WTC11 (cell line): ENCODE measurements at regions not wholly inside any gene's neighbourhood (a gene's known extent, or its start where the extent isn't known, plus 50 kb on each side); places are given as distances from the start of the nearest gene placed in this dataset.

Experiments
- ATAC-seq: fragments of 200-7000 bp; cut with Tn5 transposase; 2 replicates; pipeline ENCODE4 v1.10.0; 2021; ENCODE audit warnings: mild to moderate bottlenecking, moderate library complexity
- CTCF ChIA-PET: fragments of 300-600 bp; sonication (Branson Sonifier 250); formaldehyde crosslinking; loops from one replicate; lab custom pipeline; 2021; ENCODE audit warnings: antibody characterized with exemption; lab: Charles Lee
- POLR2A ChIA-PET: fragments of 350-600 bp; sonication (Branson Sonifier 250); formaldehyde crosslinking; loops from one replicate; lab custom pipeline; 2021; ENCODE audit warnings: antibody characterized with exemption; lab: Charles Lee
- DNase-seq: peaks from one replicate; pipeline ENCODE4 v3.0.0; 2021; ENCODE audit warnings: low spot score
- H3K27ac Mint-ChIP-seq: 2 replicates; pipeline ENCODE4 v1.8.0; 2021; ENCODE audit warnings: mixed read lengths
- H3K27me3 Mint-ChIP-seq: 2 replicates; pipeline ENCODE4 v1.8.0; 2021; ENCODE audit warnings: low read depth, mild to moderate bottlenecking, moderate library complexity, mixed read lengths
- H3K36me3 Mint-ChIP-seq: 2 replicates; pipeline ENCODE4 v1.8.0; 2021; ENCODE audit warnings: mixed read lengths
- H3K4me1 Mint-ChIP-seq: 2 replicates; pipeline ENCODE4 v1.8.0; 2022; ENCODE audit warnings: mixed read lengths
- H3K4me3 Mint-ChIP-seq: 2 replicates; pipeline ENCODE4 v1.8.0; 2021; ENCODE audit warnings: mild to moderate bottlenecking, moderate library complexity, mixed read lengths
- H3K9me3 Mint-ChIP-seq: 2 replicates; pipeline ENCODE4 v1.8.0; 2021; ENCODE audit warnings: mixed read lengths
- CREB1 ChIP-seq: sonication (generic); formaldehyde crosslinking; IDR thresholded peaks from 2 replicates; pipeline ENCODE4 v1.8.0; 2023; ENCODE audit warnings: mild to moderate bottlenecking, missing genetic modification reagents
- ESRRA ChIP-seq: sonication (generic); formaldehyde crosslinking; IDR thresholded peaks from 2 replicates; pipeline ENCODE4 v1.8.1; 2022; ENCODE audit warnings: mild to moderate bottlenecking, missing genetic modification reagents, borderline replicate concordance
- FOXK1 ChIP-seq: sonication (generic); formaldehyde crosslinking; IDR thresholded peaks from 2 replicates; pipeline ENCODE4 v1.8.0; 2022; ENCODE audit warnings: mild to moderate bottlenecking, moderate library complexity, missing genetic modification reagents
- HMGA2 ChIP-seq: fragments of 250-450 bp; sonication (Bioruptor Pico); IDR thresholded peaks from 2 replicates; pipeline ENCODE4 v1.4.0; 2021; ENCODE audit warnings: mild to moderate bottlenecking, moderate library complexity
- MLX ChIP-seq: sonication (generic); formaldehyde crosslinking; IDR thresholded peaks from 2 replicates; pipeline ENCODE4 v1.8.1; 2023; ENCODE audit warnings: mild to moderate bottlenecking, missing genetic modification reagents, moderate library complexity
- NFE2L1 ChIP-seq: sonication (generic); formaldehyde crosslinking; IDR thresholded peaks from 2 replicates; pipeline ENCODE4 v1.8.1; 2023; ENCODE audit warnings: missing genetic modification reagents
- NFYB ChIP-seq: sonication (generic); formaldehyde crosslinking; conservative IDR thresholded peaks from 2 replicates; pipeline ENCODE4 v1.8.0; 2022; ENCODE audit warnings: low read depth, missing genetic modification reagents
- NR1H2 ChIP-seq: sonication (generic); formaldehyde crosslinking; IDR thresholded peaks from 2 replicates; pipeline ENCODE4 v1.9.0; 2021; ENCODE audit warnings: mild to moderate bottlenecking, moderate library complexity, missing genetic modification reagents
- PRDM15 ChIP-seq: sonication (generic); formaldehyde crosslinking; IDR thresholded peaks from 2 replicates; pipeline ENCODE4 v1.8.0; 2022; ENCODE audit warnings: missing genetic modification reagents
- RELA ChIP-seq: sonication (generic); formaldehyde crosslinking; IDR thresholded peaks from 2 replicates; pipeline ENCODE4 v1.8.1; 2022; ENCODE audit warnings: missing genetic modification reagents, mild to moderate bottlenecking, borderline replicate concordance
- SMAD3 ChIP-seq: sonication (generic); formaldehyde crosslinking; IDR thresholded peaks from 2 replicates; pipeline ENCODE4 v1.8.0; 2022; ENCODE audit warnings: missing genetic modification reagents, mild to moderate bottlenecking, borderline replicate concordance
- SMAD4 ChIP-seq: sonication (generic); formaldehyde crosslinking; IDR thresholded peaks from 2 replicates; pipeline ENCODE4 v1.8.0; 2022; ENCODE audit warnings: mild to moderate bottlenecking, missing genetic modification reagents
- USF1 ChIP-seq: sonication (generic); formaldehyde crosslinking; IDR thresholded peaks from 2 replicates; pipeline ENCODE4 v1.8.0; 2022; ENCODE audit warnings: mild to moderate bottlenecking, missing genetic modification reagents
- ZNF219 ChIP-seq: sonication (generic); formaldehyde crosslinking; IDR thresholded peaks from 2 replicates; pipeline ENCODE4 v1.8.0; 2023; ENCODE audit warnings: missing genetic modification reagents, mild to moderate bottlenecking, borderline replicate concordance
- ZSCAN18 ChIP-seq: fragments of 250-450 bp; sonication (Bioruptor Pico); IDR thresholded peaks from 2 replicates; pipeline ENCODE4 v2.1.2; 2022; ENCODE audit warnings: mild to moderate bottlenecking, moderate library complexity
- TF ChIP-seq, protein P1 (sequence below): fragments of 250-450 bp; sonication (Bioruptor Pico); conservative IDR thresholded peaks from 2 replicates; pipeline ENCODE4 v1.9.0; 2021; ENCODE audit warnings: mild to moderate bottlenecking
- TF ChIP-seq, protein P2 (sequence below): fragments of 250-450 bp; sonication (Bioruptor Pico); IDR thresholded peaks from 2 replicates; pipeline ENCODE4 v1.9.0; 2021; ENCODE audit warnings: mild to moderate bottlenecking

DNA sequence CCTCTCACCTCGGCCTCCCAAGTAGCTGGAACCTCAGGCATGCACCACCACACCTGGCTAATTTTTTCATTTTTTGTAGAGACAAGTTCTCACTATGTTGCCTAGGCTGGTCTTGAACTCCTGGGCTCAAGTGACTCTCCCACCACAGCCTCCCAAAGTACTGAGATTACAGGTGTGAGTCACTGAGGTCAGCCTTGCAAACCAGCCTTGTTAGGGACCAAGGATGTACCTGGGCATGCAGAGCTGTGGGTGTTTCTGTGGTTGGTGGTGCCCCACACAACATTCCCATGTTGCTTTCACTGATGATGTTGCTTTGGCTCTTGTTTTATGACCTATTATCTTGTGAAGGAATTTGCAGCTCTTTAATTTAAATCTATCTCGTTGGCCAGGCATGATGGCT is 54.8 kb downstream of the OTUD1 start:
- Mint-ChIP-seq H3K36me3 (no peaks in the 10 kb centered on the region), H3K4me1 (no peaks in the 10 kb centered on the region), H3K9me3 (no peaks in the 10 kb centered on the region; the same call in 1 of the 2 replicates), H3K27me3 (no peaks in the 10 kb centered on the region), H3K4me3 (no peak overlapping the region), H3K27ac (no peak overlapping the region)
- TF ChIP-seq USF1, result no peak
- TF ChIP-seq, protein P1, sequence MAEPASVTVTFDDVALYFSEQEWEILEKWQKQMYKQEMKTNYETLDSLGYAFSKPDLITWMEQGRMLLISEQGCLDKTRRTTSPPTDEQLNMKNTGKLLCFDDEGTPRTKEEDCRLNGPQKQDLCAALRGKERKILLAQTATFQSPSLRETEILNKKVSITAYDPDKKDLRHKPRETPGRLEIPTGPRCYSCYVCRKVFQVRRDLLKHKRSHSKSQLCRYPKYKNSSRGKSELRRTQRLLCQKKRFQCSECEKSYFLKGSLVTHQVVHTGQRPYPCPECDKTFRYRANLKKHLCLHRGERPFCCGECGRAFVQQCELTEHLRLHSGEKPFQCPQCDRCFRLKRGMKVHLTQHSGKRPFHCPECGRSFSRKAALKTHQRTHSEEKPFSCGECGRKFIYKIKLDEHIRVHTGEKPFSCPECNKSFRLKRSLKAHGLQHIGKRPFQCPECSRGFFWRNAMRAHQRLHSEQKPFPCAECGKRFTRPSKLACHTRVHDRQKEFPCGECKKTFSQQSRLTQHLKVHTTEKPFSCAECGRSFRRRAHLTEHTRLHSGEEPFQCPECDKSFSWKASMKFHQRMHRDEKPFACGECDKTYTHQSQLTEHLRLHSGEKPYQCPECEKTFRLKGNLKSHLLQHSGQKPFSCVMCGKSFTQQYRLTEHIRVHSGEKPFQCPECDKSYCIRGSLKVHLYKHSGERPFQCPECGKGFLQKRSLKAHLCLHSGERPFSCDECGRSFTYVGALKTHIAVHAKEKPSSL (CRISPR knock-in tag), result no peak
- no peak for TF ChIP-seq ZNF219
- TF ChIP-seq CREB1, result no peak
- TF ChIP-seq NFYB, result no peak
- TF ChIP-seq MLX (CRISPR knock-in tag), result no peak
- no peak for TF ChIP-seq NR1H2 (CRISPR knock-in tag)
- no peak for TF ChIP-seq ESRRA (CRISPR knock-in tag)
- no peak for TF ChIP-seq SMAD4 (CRISPR knock-in tag)
- no peak for TF ChIP-seq NFE2L1 (CRISPR knock-in tag)
- TF ChIP-seq, protein P2, sequence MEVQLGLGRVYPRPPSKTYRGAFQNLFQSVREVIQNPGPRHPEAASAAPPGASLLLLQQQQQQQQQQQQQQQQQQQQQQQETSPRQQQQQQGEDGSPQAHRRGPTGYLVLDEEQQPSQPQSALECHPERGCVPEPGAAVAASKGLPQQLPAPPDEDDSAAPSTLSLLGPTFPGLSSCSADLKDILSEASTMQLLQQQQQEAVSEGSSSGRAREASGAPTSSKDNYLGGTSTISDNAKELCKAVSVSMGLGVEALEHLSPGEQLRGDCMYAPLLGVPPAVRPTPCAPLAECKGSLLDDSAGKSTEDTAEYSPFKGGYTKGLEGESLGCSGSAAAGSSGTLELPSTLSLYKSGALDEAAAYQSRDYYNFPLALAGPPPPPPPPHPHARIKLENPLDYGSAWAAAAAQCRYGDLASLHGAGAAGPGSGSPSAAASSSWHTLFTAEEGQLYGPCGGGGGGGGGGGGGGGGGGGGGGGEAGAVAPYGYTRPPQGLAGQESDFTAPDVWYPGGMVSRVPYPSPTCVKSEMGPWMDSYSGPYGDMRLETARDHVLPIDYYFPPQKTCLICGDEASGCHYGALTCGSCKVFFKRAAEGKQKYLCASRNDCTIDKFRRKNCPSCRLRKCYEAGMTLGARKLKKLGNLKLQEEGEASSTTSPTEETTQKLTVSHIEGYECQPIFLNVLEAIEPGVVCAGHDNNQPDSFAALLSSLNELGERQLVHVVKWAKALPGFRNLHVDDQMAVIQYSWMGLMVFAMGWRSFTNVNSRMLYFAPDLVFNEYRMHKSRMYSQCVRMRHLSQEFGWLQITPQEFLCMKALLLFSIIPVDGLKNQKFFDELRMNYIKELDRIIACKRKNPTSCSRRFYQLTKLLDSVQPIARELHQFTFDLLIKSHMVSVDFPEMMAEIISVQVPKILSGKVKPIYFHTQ (CRISPR knock-in tag), result no peak
- TF ChIP-seq ZSCAN18 (CRISPR knock-in tag), result no peak
- TF ChIP-seq RELA (CRISPR knock-in tag), result no peak
- no peak for TF ChIP-seq PRDM15
- no peak for TF ChIP-seq FOXK1 (CRISPR knock-in tag)
- TF ChIP-seq HMGA2 (CRISPR knock-in tag), result no peak
- TF ChIP-seq SMAD3 (CRISPR knock-in tag), result no peak
- ChIA-PET POLR2A (interaction anchor here (0.6 kb wide), 1 partner anchor 10 kb away, joined by 4 read pairs; no protein-coding TSS in a partner anchor), CTCF (interaction anchor here (0.6 kb wide), 1 partner anchor 1118 kb away, joined by 4 read pairs; no protein-coding TSS in a partner anchor)
- DNase-seq (no peak), ATAC-seq (no peak)
